HEK293 (cell line): ENCODE measurements at regions not wholly inside any gene's neighbourhood (a gene's known extent, or its start where the extent isn't known, plus 50 kb on each side); places are given as distances from the start of the nearest gene placed in this dataset.
A peak's percentile ranks its signal among the peaks of the same experiment; 100 is the strongest.

Experiments used
- CTCF ChIA-PET: fragments of 350-600 bp; formaldehyde crosslinking; extraction: SDS; loops from one replicate; lab custom pipeline; 2021; ENCODE audit warnings: antibody characterized with exemption; lab: Yijun Ruan, JAX
- POLR2A ChIA-PET: fragments of 300-600 bp; formaldehyde crosslinking; extraction: SDS; loops from one replicate; lab custom pipeline; 2020; ENCODE audit warnings: antibody characterized with exemption, inconsistent platforms; lab: Yijun Ruan, JAX
- H3K27ac ChIP-seq: fragments of 200-500 bp; sonication (Bioruptor generic); 2 replicates; pipeline ENCODE4 v1.5.1; 2014; ENCODE audit warnings: low read depth, low read length, control low read depth, inconsistent platforms; ENCODE audit errors: extremely low read depth
- H3K36me3 ChIP-seq, 2 experiments: fragments of 200-500 bp in 1 of 2; sonication (Bioruptor generic) in 1 of 2; 1 replicate in 1 of 2; 2 replicates in 1 of 2; pipeline ENCODE4 v1.5.1; 2014 to 2017; ENCODE audit warnings: inconsistent platforms in 2 of 2, low read length in 2 of 2; ENCODE audit not compliant: control insufficient read depth in 2 of 2, insufficient read depth in 1 of 2
- H3K4me1 ChIP-seq: fragments of 200-500 bp; sonication (Bioruptor generic); 2 replicates; pipeline ENCODE4 v1.5.1; 2014; ENCODE audit warnings: mild to moderate bottlenecking, low read length, inconsistent platforms; ENCODE audit not compliant: control insufficient read depth, insufficient read depth
- H3K4me3 ChIP-seq: 2 replicates; pipeline ENCODE4 v1.5.1; 2011; ENCODE audit warnings: low read depth, mild to moderate bottlenecking, control low read depth, low read length, moderate library complexity
- H3K9me3 ChIP-seq: fragments of 200-500 bp; sonication (Bioruptor generic); 2 replicates; pipeline ENCODE4 v1.5.1; 2014; ENCODE audit warnings: low read depth, low read length, inconsistent platforms; ENCODE audit not compliant: control insufficient read depth, insufficient read depth
- BCL11A ChIP-seq: fragments of 450-650 bp; formaldehyde crosslinking; IDR thresholded peaks from 2 replicates; pipeline ENCODE4 v1.5.1; 2016; ENCODE audit warnings: low read depth, missing biosample characterization, missing genetic modification characterization
- SP7 ChIP-seq: fragments of 450-650 bp; formaldehyde crosslinking; IDR thresholded peaks from 2 replicates; pipeline ENCODE4 v1.5.1; 2016; ENCODE audit warnings: missing biosample characterization, missing genetic modification characterization
- ZEB2 ChIP-seq: fragments of 450-650 bp; formaldehyde crosslinking; IDR thresholded peaks from 2 replicates; pipeline ENCODE4 v1.5.1; 2016; ENCODE audit warnings: missing biosample characterization, missing genetic modification characterization
- ZNF211 ChIP-seq: fragments of 450-650 bp; formaldehyde crosslinking; IDR thresholded peaks from 2 replicates; pipeline ENCODE4 v1.5.1; 2016; ENCODE audit warnings: low read depth, missing biosample characterization, missing genetic modification characterization
- ZNF23 ChIP-seq: fragments of 450-650 bp; formaldehyde crosslinking; IDR thresholded peaks from 2 replicates; pipeline ENCODE4 v1.5.1; 2016; ENCODE audit warnings: missing biosample characterization, missing genetic modification characterization, borderline replicate concordance
- ZNF239 ChIP-seq: fragments of 450-650 bp; formaldehyde crosslinking; IDR thresholded peaks from 2 replicates; pipeline ENCODE4 v1.5.1; 2016; ENCODE audit warnings: missing biosample characterization, missing genetic modification characterization
- ZNF391 ChIP-seq: fragments of 450-650 bp; formaldehyde crosslinking; IDR thresholded peaks from 2 replicates; pipeline ENCODE4 v1.5.1; 2016; ENCODE audit warnings: low read depth, missing biosample characterization, missing genetic modification characterization, borderline replicate concordance
- ZNF404 ChIP-seq: fragments of 450-650 bp; formaldehyde crosslinking; IDR thresholded peaks from 2 replicates; pipeline ENCODE4 v1.5.1; 2017; ENCODE audit warnings: missing biosample characterization, missing genetic modification characterization
- ZNF426 ChIP-seq: fragments of 450-650 bp; formaldehyde crosslinking; IDR thresholded peaks from 2 replicates; pipeline ENCODE4 v1.5.1; 2017; ENCODE audit warnings: missing biosample characterization, missing genetic modification characterization, mild to moderate bottlenecking, inconsistent platforms, moderate library complexity
- ZNF48 ChIP-seq: fragments of 450-650 bp; formaldehyde crosslinking; IDR thresholded peaks from 2 replicates; pipeline ENCODE4 v1.5.1; 2016; ENCODE audit warnings: missing biosample characterization, missing genetic modification characterization
- ZNF530 ChIP-seq: fragments of 450-650 bp; formaldehyde crosslinking; IDR thresholded peaks from 2 replicates; pipeline ENCODE4 v1.5.1; 2016; ENCODE audit warnings: low read depth, missing biosample characterization, missing genetic modification characterization
- ZNF571 ChIP-seq: fragments of 450-650 bp; formaldehyde crosslinking; IDR thresholded peaks from 2 replicates; pipeline ENCODE4 v1.5.0; 2017; ENCODE audit warnings: missing biosample characterization, missing genetic modification characterization
- ZNF596 ChIP-seq: fragments of 450-650 bp; IDR thresholded peaks from 2 replicates; pipeline ENCODE4 v1.5.0; 2018; ENCODE audit warnings: missing biosample characterization, mild to moderate bottlenecking, missing genetic modification characterization, moderate library complexity
- ZNF654 ChIP-seq: fragments of 450-650 bp; formaldehyde crosslinking; IDR thresholded peaks from 2 replicates; pipeline ENCODE4 v1.5.1; 2016; ENCODE audit warnings: low read depth, missing biosample characterization, missing genetic modification characterization
- ZNF768 ChIP-seq: fragments of 450-650 bp; formaldehyde crosslinking; IDR thresholded peaks from 2 replicates; pipeline ENCODE4 v1.5.1; 2018; ENCODE audit warnings: missing biosample characterization, mild to moderate bottlenecking, missing genetic modification characterization
- ZNF792 ChIP-seq: fragments of 450-650 bp; formaldehyde crosslinking; IDR thresholded peaks from 2 replicates; pipeline ENCODE4 v1.5.1; 2016; ENCODE audit warnings: missing biosample characterization, missing genetic modification characterization
- ZNF830 ChIP-seq: fragments of 450-650 bp; IDR thresholded peaks from 2 replicates; pipeline ENCODE4 v1.5.0; 2018; ENCODE audit warnings: missing biosample characterization, missing genetic modification characterization, low read depth, mild to moderate bottlenecking, moderate library complexity
- TF ChIP-seq, protein P1 (sequence below): fragments of 450-650 bp; formaldehyde crosslinking; conservative IDR thresholded peaks from 2 replicates; pipeline ENCODE4 v1.5.1; 2016; ENCODE audit warnings: low read depth, missing biosample characterization, missing genetic modification characterization
- TF ChIP-seq, protein P2 (sequence below): fragments of 450-650 bp; formaldehyde crosslinking; IDR thresholded peaks from 2 replicates; pipeline ENCODE4 v1.5.1; 2017; ENCODE audit warnings: missing biosample characterization, missing genetic modification characterization
- TF ChIP-seq, protein P3 (sequence below): fragments of 450-650 bp; formaldehyde crosslinking; IDR thresholded peaks from 2 replicates; pipeline ENCODE4 v1.5.1; 2016; ENCODE audit warnings: missing biosample characterization, missing genetic modification characterization

DNA sequence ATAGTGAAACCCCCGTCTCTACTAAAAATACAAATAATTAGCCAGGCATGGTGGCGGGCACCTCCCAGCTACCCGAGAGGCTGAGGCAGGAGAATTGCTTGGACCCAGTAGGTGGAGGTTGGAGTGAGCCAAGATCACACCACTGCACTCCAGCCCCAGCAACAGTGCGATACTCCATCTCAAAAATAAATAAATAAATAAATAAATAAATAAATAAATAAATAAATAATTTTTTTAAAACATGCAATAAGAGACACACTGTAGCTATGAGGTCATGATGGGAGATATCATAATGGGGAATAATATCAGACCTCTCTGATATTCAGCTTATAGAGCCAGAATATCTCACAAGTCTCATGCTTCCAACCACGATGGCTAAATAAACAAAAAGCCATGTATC is 82.3 kb downstream of the CD24 start (continued):
- TF ChIP-seq, protein P1, sequence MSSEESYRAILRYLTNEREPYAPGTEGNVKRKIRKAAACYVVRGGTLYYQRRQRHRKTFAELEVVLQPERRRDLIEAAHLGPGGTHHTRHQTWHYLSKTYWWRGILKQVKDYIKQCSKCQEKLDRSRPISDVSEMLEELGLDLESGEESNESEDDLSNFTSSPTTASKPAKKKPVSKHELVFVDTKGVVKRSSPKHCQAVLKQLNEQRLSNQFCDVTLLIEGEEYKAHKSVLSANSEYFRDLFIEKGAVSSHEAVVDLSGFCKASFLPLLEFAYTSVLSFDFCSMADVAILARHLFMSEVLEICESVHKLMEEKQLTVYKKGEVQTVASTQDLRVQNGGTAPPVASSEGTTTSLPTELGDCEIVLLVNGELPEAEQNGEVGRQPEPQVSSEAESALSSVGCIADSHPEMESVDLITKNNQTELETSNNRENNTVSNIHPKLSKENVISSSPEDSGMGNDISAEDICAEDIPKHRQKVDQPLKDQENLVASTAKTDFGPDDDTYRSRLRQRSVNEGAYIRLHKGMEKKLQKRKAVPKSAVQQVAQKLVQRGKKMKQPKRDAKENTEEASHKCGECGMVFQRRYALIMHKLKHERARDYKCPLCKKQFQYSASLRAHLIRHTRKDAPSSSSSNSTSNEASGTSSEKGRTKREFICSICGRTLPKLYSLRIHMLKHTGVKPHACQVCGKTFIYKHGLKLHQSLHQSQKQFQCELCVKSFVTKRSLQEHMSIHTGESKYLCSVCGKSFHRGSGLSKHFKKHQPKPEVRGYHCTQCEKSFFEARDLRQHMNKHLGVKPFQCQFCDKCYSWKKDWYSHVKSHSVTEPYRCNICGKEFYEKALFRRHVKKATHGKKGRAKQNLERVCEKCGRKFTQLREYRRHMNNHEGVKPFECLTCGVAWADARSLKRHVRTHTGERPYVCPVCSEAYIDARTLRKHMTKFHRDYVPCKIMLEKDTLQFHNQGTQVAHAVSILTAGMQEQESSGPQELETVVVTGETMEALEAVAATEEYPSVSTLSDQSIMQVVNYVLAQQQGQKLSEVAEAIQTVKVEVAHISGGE (tag by site-specific recombination): 0 out of 2 replicates have a peak, but pooled peaks have one; percentile 33
- TF ChIP-seq ZNF571: no peak
- TF ChIP-seq ZNF654 (tag by site-specific recombination): no peak; the same call in 1 of the 2 replicates

DNA sequence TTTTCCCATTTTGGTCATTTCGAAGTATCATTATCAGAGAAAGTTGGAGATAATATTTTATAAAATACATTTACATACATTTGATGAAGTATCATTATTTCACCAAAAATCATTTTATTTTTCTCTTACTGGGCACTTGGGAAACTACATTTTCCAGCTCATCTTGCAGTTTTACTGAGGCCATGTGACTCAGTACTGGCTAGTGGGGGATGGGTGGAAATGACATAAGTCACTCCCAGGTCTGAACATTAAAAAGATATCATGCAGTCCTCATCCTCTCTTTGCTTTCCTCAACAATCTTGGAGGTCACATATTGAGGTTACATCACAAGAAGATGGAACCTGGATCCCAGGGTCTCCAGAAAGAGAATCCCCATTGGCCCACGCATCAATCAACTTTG is 84.1 kb downstream of the CD24 start:
- H3K4me3 ChIP-seq: no peak overlapping the region
- H3K36me3 ChIP-seq: no peaks in the 10 kb centered on the region
- CTCF ChIA-PET: interaction anchor here (1.1 to 1.6 kb wide), 2 partner anchors 9 to 428 kb away, joined by 3 read pairs; no protein-coding TSS in a partner anchor
- H3K4me1 ChIP-seq: peaks cover 4% of the 10 kb centered on the region; the same call in 1 of the 2 replicates
- POLR2A ChIA-PET: no interaction called here
- no peak overlapping the region for H3K27ac ChIP-seq
- H3K9me3 ChIP-seq: no peaks in the 10 kb centered on the region
- no peak for TF ChIP-seq ZEB2 (tag by site-specific recombination)
- TF ChIP-seq ZNF596 (tag by site-specific recombination): no peak
- TF ChIP-seq ZNF404 (tag by site-specific recombination): no peak
- no peak for TF ChIP-seq SP7 (tag by site-specific recombination)

DNA sequence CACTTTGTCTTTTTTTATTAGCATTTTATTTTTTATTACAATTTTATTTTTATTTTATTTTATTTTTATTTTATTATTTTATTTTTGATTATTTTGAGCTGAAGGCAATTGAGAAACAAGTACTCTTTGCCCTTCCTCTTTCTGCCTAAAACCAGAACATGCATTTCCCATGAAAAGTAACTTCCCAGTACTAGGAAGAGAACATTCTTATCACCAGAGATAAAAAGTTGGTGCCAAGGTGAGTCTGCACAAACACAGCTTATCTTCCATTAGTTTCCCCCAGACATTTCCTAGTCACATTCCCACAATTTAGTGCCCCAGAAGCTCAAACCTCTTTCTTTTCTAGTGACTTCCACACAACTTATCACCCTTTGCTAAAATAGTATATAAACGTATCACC is 84.8 kb downstream of the CD24 start:
- Histone ChIP-seq H3K4me3 (no peak overlapping the region), H3K4me1 (peaks cover 4% of the 10 kb centered on the region; the same call in 1 of the 2 replicates), H3K9me3 (no peaks in the 10 kb centered on the region), H3K36me3 (no peaks in the 10 kb centered on the region), H3K27ac (no peak overlapping the region)
- ChIA-PET POLR2A (no interaction called here), CTCF (interaction anchor here (1.6 kb wide), 1 partner anchor 8 kb away, joined by 3 read pairs; no protein-coding TSS in a partner anchor)
- TF ChIP-seq ZNF48 (tag by site-specific recombination): no peak
- peak; percentile 77 for TF ChIP-seq ZNF211 (tag by site-specific recombination)

DNA sequence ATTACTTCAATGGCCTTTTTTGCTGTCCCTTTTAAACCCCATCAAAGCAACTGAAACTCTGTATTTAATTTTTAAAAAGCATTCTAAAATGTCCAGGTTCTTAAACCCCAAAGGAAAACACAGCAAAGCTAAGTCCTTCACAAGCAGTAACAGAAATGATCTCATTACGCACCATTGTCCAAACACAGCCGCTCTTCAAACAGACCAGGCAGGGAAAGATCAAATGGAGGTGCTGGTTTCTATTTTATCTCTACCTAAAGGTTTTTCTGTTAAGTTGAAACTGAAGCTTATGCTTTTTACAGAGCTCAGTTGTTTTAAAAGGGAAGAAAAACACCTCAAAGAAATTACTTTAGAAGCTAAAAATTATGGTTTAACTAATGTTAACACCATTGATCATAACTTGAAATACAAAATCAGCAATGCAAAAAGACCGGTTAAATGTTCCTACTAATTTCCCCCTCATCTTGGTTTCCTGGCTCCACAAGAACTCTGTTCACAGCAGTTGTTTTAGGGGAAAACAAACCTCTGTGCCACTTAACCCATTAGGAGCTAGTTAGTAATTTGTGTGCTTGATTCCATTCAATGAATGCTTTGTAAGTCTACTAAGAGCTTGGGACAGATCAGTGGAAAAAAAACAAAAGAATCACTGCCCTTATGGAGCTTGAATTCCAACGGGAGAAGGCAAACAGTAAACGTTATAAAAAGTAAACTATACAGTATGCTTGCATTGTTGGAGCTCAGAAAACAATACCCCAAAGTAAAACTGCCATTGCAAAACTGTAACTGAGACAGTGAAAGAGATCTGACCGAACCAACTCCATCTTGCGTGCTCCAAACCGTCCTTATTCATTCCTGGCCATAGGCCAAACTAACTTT is 87.4 kb downstream of the CD24 start:
- Histone ChIP-seq H3K36me3 (no peaks in the 10 kb centered on the region), H3K4me3 (no peak overlapping the region), H3K9me3 (no peaks in the 10 kb centered on the region), H3K4me1 (peaks cover 4% of the 10 kb centered on the region; the same call in 1 of the 2 replicates), H3K27ac (no peak overlapping the region)
- CTCF ChIA-PET: interaction anchor here (0.6 to 1.6 kb wide), 6 partner anchors 10 to 956 kb away, joined by 3 to 5 read pairs (median 4); no protein-coding TSS in a partner anchor
- POLR2A ChIA-PET: no interaction called here
- TF ChIP-seq, protein P2, sequence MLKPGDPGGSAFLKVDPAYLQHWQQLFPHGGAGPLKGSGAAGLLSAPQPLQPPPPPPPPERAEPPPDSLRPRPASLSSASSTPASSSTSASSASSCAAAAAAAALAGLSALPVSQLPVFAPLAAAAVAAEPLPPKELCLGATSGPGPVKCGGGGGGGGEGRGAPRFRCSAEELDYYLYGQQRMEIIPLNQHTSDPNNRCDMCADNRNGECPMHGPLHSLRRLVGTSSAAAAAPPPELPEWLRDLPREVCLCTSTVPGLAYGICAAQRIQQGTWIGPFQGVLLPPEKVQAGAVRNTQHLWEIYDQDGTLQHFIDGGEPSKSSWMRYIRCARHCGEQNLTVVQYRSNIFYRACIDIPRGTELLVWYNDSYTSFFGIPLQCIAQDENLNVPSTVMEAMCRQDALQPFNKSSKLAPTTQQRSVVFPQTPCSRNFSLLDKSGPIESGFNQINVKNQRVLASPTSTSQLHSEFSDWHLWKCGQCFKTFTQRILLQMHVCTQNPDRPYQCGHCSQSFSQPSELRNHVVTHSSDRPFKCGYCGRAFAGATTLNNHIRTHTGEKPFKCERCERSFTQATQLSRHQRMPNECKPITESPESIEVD (tag by site-specific recombination): peak; percentile 46; the same call in 1 of the 2 replicates
- no peak for TF ChIP-seq BCL11A (tag by site-specific recombination)
- TF ChIP-seq ZNF426 (tag by site-specific recombination): no peak
- TF ChIP-seq ZNF530 (tag by site-specific recombination): no peak
- TF ChIP-seq ZNF391 (tag by site-specific recombination): no peak
- no peak for TF ChIP-seq ZNF830 (tag by site-specific recombination)
- no peak for TF ChIP-seq ZNF792 (tag by site-specific recombination)
- TF ChIP-seq ZNF768 (tag by site-specific recombination): no peak
- TF ChIP-seq, protein P3, sequence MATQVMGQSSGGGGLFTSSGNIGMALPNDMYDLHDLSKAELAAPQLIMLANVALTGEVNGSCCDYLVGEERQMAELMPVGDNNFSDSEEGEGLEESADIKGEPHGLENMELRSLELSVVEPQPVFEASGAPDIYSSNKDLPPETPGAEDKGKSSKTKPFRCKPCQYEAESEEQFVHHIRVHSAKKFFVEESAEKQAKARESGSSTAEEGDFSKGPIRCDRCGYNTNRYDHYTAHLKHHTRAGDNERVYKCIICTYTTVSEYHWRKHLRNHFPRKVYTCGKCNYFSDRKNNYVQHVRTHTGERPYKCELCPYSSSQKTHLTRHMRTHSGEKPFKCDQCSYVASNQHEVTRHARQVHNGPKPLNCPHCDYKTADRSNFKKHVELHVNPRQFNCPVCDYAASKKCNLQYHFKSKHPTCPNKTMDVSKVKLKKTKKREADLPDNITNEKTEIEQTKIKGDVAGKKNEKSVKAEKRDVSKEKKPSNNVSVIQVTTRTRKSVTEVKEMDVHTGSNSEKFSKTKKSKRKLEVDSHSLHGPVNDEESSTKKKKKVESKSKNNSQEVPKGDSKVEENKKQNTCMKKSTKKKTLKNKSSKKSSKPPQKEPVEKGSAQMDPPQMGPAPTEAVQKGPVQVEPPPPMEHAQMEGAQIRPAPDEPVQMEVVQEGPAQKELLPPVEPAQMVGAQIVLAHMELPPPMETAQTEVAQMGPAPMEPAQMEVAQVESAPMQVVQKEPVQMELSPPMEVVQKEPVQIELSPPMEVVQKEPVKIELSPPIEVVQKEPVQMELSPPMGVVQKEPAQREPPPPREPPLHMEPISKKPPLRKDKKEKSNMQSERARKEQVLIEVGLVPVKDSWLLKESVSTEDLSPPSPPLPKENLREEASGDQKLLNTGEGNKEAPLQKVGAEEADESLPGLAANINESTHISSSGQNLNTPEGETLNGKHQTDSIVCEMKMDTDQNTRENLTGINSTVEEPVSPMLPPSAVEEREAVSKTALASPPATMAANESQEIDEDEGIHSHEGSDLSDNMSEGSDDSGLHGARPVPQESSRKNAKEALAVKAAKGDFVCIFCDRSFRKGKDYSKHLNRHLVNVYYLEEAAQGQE (tag by site-specific recombination): no peak
- no peak for TF ChIP-seq ZNF239 (tag by site-specific recombination)
- TF ChIP-seq ZNF23: no peak
